ENCODE measurements at regions not wholly inside any gene's neighbourhood (a gene's known extent, or its start where the extent isn't known, plus 50 kb on each side); places are given as distances from the start of the nearest gene placed in this dataset.

- no peaks in the 10 kb centered on the region for H3K9me3 ChIP-seq
- no peaks in the 10 kb centered on the region for H3K4me1 ChIP-seq (ENCODE audit: insufficient read depth)
- intact Hi-C loops (cut with DNase I), result no loop called here
- DNase-seq, result no peak
- H3K27me3 ChIP-seq, result no peaks in the 10 kb centered on the region
- no peak overlapping the region for H3K27ac ChIP-seq
- no peak for TF ChIP-seq POLR2A (IDR thresholded peaks at IDR 0.05)
- TF ChIP-seq CTCF (IDR thresholded peaks at IDR 0.05), result no peak
- H3K36me3 ChIP-seq, result no peaks in the 10 kb centered on the region
- no peak overlapping the region for H3K4me3 ChIP-seq
Observed at GRCh38 chr5:20572614-20573013, 584.6 kb upstream of the CDH18 start.

GRCh38 chr5:20570486-20570885 lies 582.5 kb upstream of the CDH18 start:
- Histone ChIP-seq H3K27me3 (no peaks in the 10 kb centered on the region), H3K9me3 (no peaks in the 10 kb centered on the region), H3K36me3 (no peaks in the 10 kb centered on the region), H3K4me3 (no peak overlapping the region), H3K4me1 (ENCODE audit: insufficient read depth) (no peaks in the 10 kb centered on the region), H3K27ac (no peak overlapping the region)
- no peak for DNase-seq
- intact Hi-C loops (cut with DNase I), result no loop called here
- no peak for TF ChIP-seq EP300 (IDR thresholded peaks at IDR 0.05)
- no peak for TF ChIP-seq POLR2A (IDR thresholded peaks at IDR 0.05)
- TF ChIP-seq CTCF (IDR thresholded peaks at IDR 0.05), result no peak

GRCh38 chr5:20562544-20562943 lies 574.5 kb upstream of the CDH18 start:
- Histone ChIP-seq H3K9me3 (no peaks in the 10 kb centered on the region), H3K4me3 (no peak overlapping the region), H3K4me1 (ENCODE audit: insufficient read depth) (no peaks in the 10 kb centered on the region), H3K36me3 (no peaks in the 10 kb centered on the region), H3K27me3 (no peaks in the 10 kb centered on the region), H3K27ac (no peak overlapping the region)
- DNase-seq, result no peak
- 45 to 95% (median 90%) methylated on average over 4 of the region's 4 CpGs for WGBS, 3 donors
- intact Hi-C loops (cut with DNase I), result no loop called here
- TF ChIP-seq POLR2A (IDR thresholded peaks at IDR 0.05) (no peak), EP300 (IDR thresholded peaks at IDR 0.05) (no peak), CTCF (IDR thresholded peaks at IDR 0.05) (no peak)

- H3K27me3 ChIP-seq, result no peaks in the 10 kb centered on the region
- WGBS, 3 donors, result 61 to 77% (median 65%) methylated on average over 3 of the region's 3 CpGs
- no peak overlapping the region for H3K27ac ChIP-seq
- intact Hi-C loops (cut with DNase I), result no loop called here
- H3K9me3 ChIP-seq, result no peaks in the 10 kb centered on the region
- DNase-seq, result no peak
- TF ChIP-seq CTCF (IDR thresholded peaks at IDR 0.05), result no peak
- H3K4me1 ChIP-seq (ENCODE audit: insufficient read depth), result no peaks in the 10 kb centered on the region
- H3K36me3 ChIP-seq, result no peaks in the 10 kb centered on the region
- H3K4me3 ChIP-seq, result no peak overlapping the region
Observed at GRCh38 chr5:20559845-20560244, 571.8 kb upstream of the CDH18 start.

- WGBS, 3 donors, result 77 to 89% (median 89%) methylated on average over 6 of the region's 6 CpGs
- intact Hi-C loops (cut with DNase I), result no loop called here
- no peaks in the 10 kb centered on the region for H3K27me3 ChIP-seq
- H3K4me3 ChIP-seq, result no peak overlapping the region
- no peaks in the 10 kb centered on the region for H3K36me3 ChIP-seq
- TF ChIP-seq POLR2A (IDR thresholded peaks at IDR 0.05), result no peak
- no peak for TF ChIP-seq EP300 (IDR thresholded peaks at IDR 0.05)
- no peak for DNase-seq
- H3K27ac ChIP-seq, result no peak overlapping the region
- no peaks in the 10 kb centered on the region for H3K4me1 ChIP-seq (ENCODE audit: insufficient read depth)
- no peaks in the 10 kb centered on the region for H3K9me3 ChIP-seq
Observed at GRCh38 chr5:20556115-20556763, 568.2 kb upstream of the CDH18 start.
